Lower leg skin (tissue), 4 donors: ENCODE measurements at regions not wholly inside any gene's neighbourhood (a gene's known extent, or its start where the extent isn't known, plus 50 kb on each side); places are given as distances from the start of the nearest gene placed in this dataset.

Experiments
- DNase-seq, 2 donors: peaks; one replicate each; pipeline ENCODE4 v3.0.0-alpha.2; 2019; ENCODE audit warnings: low spot score in 2 of 2
- H3K4me3 ChIP-seq: fragments of 200-600 bp; sonication (generic); 2 replicates; pipeline ENCODE4 v1.5.1; 2017; ENCODE audit warnings: mild to moderate bottlenecking, low read depth; ENCODE audit not compliant: poor library complexity, severe bottlenecking
- CTCF ChIP-seq, 3 donors: fragments of 450-650 bp; IDR thresholded peaks; one replicate each; pipeline ENCODE4 v1.5.1; 2016; ENCODE audit warnings: antibody characterized with exemption in 3 of 3, mild to moderate bottlenecking in 3 of 3, moderate library complexity in 2 of 3
- POLR2A ChIP-seq, 2 donors: fragments of 450-650 bp; IDR thresholded peaks; one replicate each; pipeline ENCODE4 v1.6.1; 2016 to 2017; ENCODE audit warnings: antibody characterized with exemption in 2 of 2, mild to moderate bottlenecking in 1 of 2, moderate library complexity in 1 of 2
- WGBS, 2 donors: methylation state at CpG; one replicate each; pipeline ENCODE4 v1.1.5; 2018; 5-methylcytosine and 5-hydroxymethylcytosine counted together
- intact Hi-C: fragments of 100-400 bp; cut with DNase I; formaldehyde crosslinking; loops from one replicate; pipeline ENCODE4 v1.15.0; 2023; ENCODE audit warnings: low total_unique reads

GRCh38 chr3:70516076-70516475 is 203.6 kb upstream of the MDFIC2 start:
- DNase-seq = no peak
- no peak overlapping the region for H3K4me3 ChIP-seq
- 62 to 73% methylated on average over 4 of the region's 4 CpGs for WGBS, 2 donors
- intact Hi-C loops = no loop called here
- TF ChIP-seq CTCF (IDR thresholded peaks at IDR 0.05) = no peak

- H3K4me3 ChIP-seq = no peak overlapping the region
- WGBS, 2 donors = 37% methylated on average over 4 of the region's 4 CpGs
- no peak for DNase-seq
- TF ChIP-seq CTCF (IDR thresholded peaks at IDR 0.05) = no peak
- TF ChIP-seq POLR2A (IDR thresholded peaks at IDR 0.05) = no peak
- intact Hi-C loops = no loop called here
These were observed 195.0 kb upstream of the MDFIC2 start for GRCh38 chr3:70507486-70507885.

- no peak for TF ChIP-seq CTCF (IDR thresholded peaks at IDR 0.05)
- no peak for TF ChIP-seq POLR2A (IDR thresholded peaks at IDR 0.05)
- 76 to 81% methylated on average over 5 of the region's 5 CpGs for WGBS, 2 donors
- intact Hi-C loops = no loop called here
These were observed 194.3 kb upstream of the MDFIC2 start for GRCh38 chr3:70506775-70507174.

GRCh38 chr3:70501561-70501960 is 189.1 kb upstream of the MDFIC2 start:
- H3K4me3 ChIP-seq = no peak overlapping the region
- 63% methylated on average over 3 of the region's 3 CpGs for WGBS, 2 donors
- TF ChIP-seq CTCF (IDR thresholded peaks at IDR 0.05) = no peak
- TF ChIP-seq POLR2A (IDR thresholded peaks at IDR 0.05) = no peak
- intact Hi-C loops = no loop called here
- DNase-seq = no peak

More at GRCh38 chr3:70506775-70507174, 194.3 kb upstream of the MDFIC2 start:
- DNase-seq = no peak
- H3K4me3 ChIP-seq = no peak overlapping the region

- 13 to 21% methylated on average over 7 of the region's 7 CpGs for WGBS, 2 donors
These were observed 176.4 kb upstream of the MDFIC2 start for GRCh38 chr3:70488816-70489215.

More at GRCh38 chr3:70488816-70489215, 176.4 kb upstream of the MDFIC2 start:
- no peak overlapping the region for H3K4me3 ChIP-seq
- TF ChIP-seq POLR2A (IDR thresholded peaks at IDR 0.05) (no peak), CTCF (IDR thresholded peaks at IDR 0.05) (no peak)
- intact Hi-C loops = no loop called here
- no peak for DNase-seq
